ENCODE measurements at regions not wholly inside any gene's neighbourhood (a gene's known extent, or its start where the extent isn't known, plus 50 kb on each side); places are given as distances from the start of the nearest gene placed in this dataset.

DNA sequence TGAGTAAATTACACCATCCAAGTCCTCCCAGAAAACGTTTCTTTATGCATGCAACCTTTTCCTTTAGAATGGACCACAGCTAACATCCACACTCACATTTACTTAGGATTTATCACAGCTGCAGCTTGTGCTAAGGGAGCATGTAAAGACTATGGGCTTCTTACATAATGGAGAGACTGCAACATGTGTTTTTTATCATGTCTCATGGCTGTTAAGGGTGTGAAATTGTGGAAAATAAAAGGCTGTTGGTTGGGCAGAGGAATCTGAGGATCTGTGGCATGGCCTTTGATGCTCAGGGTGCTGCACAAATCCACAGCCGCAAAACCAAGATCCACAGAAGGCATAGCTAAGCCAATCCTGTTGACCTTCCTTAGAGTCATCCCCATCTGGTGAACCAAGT is 112.0 kb upstream of the MTNR1B start:
- WGBS, 2 experiments (ENCODE audit: extremely low coverage in 1 of 2, insufficient coverage in 1 of 2, insufficient read length in 1 of 2, insufficient replicate concordance in 2 of 2, low coverage in 1 of 2, low lambda C conversion rate in 2 of 2, missing lambda C conversion rate in 1 of 2), result 84% methylated on average over 2 of the region's 2 CpGs; no CpG with 5 or more reads in 1 of the 2 experiments
- Histone ChIP-seq H2AFZ (ENCODE audit: low read length) (no peak overlapping the region), H3K4ac (replicated peaks; ENCODE audit: insufficient read length, low read depth, low read length) (no peak overlapping the region), H2BK120ac (replicated peaks; ENCODE audit: low read depth, low read length) (no peak overlapping the region), H3K4me3 (ENCODE audit: extremely low read depth in 1 of 4, insufficient read depth in 2 of 4, low read depth in 3 of 4, low read length in 4 of 4) (no peak overlapping the region), H3K14ac (ENCODE audit: insufficient read length) (no peak overlapping the region), H3K23me2 (ENCODE audit: low read depth, low read length) (no peaks in the 10 kb centered on the region), H3K79me2 (ENCODE audit: control insufficient read depth in 1 of 2, insufficient read depth in 2 of 2, low read length in 2 of 2) (no peaks in the 10 kb centered on the region), H3K56ac (replicated peaks; ENCODE audit: insufficient read length, low read depth, low read length) (no peak overlapping the region), H3K36me3 (ENCODE audit: control insufficient read depth in 2 of 4, insufficient read depth in 4 of 4, low read length in 3 of 4) (no peaks in the 10 kb centered on the region; a peak in 1 of 8 replicates), H4K8ac (ENCODE audit: extremely low read depth, insufficient read depth, low read length) (no peak overlapping the region), H2BK20ac (ENCODE audit: low read length) (no peak overlapping the region), H3K27ac (ENCODE audit: low read depth, low read length) (no peak overlapping the region), H3K23ac (ENCODE audit: insufficient read length) (no peak overlapping the region), H3K79me1 (ENCODE audit: low read depth, low read length) (no peaks in the 10 kb centered on the region), H4K91ac (replicated peaks; ENCODE audit: insufficient read length, low read length) (no peak overlapping the region), H3K9ac (replicated peaks in 1 of 4; ENCODE audit: extremely low read depth in 1 of 4, low read depth in 3 of 4, low read length in 3 of 4) (no peak overlapping the region), H2AK5ac (ENCODE audit: low read depth, low read length) (no peak overlapping the region), H4K5ac (ENCODE audit: insufficient read length, low read depth, low read length) (no peak overlapping the region), H2BK12ac (ENCODE audit: low read depth, low read length) (no peak overlapping the region), H2BK5ac (ENCODE audit: low read depth, low read length) (no peak overlapping the region), H3K27me3 (replicated peaks in 1 of 4; ENCODE audit: control insufficient read depth in 3 of 4, extremely low read depth in 1 of 4, insufficient read depth in 3 of 4, low read length in 3 of 4) (no peaks in the 10 kb centered on the region), H3K4me1 (replicated peaks in 1 of 4; ENCODE audit: control insufficient read depth in 3 of 4, insufficient read depth in 4 of 4, low read length in 3 of 4) (no peaks in the 10 kb centered on the region), H3K18ac (ENCODE audit: extremely low read depth, low read length) (no peak overlapping the region), H2BK15ac (ENCODE audit: low read length) (no peak overlapping the region), H3K9me3 (ENCODE audit: insufficient read depth in 2 of 2, low read depth in 1 of 2, low read length in 1 of 2) (no peaks in the 10 kb centered on the region), H4K20me1 (replicated peaks in 1 of 2; ENCODE audit: control insufficient read depth in 1 of 2, insufficient read depth in 2 of 2, low read length in 2 of 2) (no peaks in the 10 kb centered on the region), H3K4me2 (ENCODE audit: insufficient read depth in 1 of 2, low read depth in 2 of 2, low read length in 2 of 2) (no peak overlapping the region)
- DNase-seq (ENCODE audit: low read depth in 1 of 2, low spot score in 2 of 2) (no peak), FAIRE-seq (no peak)
- ChIA-PET CTCF (ENCODE audit: partially characterized antibody) (interaction anchor here (0.6 to 3.1 kb wide), 4 partner anchors 15 to 629 kb away, joined by 3 to 11 read pairs (median 3); no protein-coding TSS in a partner anchor), POLR2A (ENCODE audit: partially characterized antibody) (no interaction called here)
- no peak for TF ChIP-seq RAD21 (IDR thresholded peaks at IDR 0.05 in 1 of 2, conservative IDR thresholded peaks at IDR 0.05 in 1 of 2; ENCODE audit: low read depth in 2 of 2, low read length in 2 of 2)
- TF ChIP-seq RBBP5 (IDR thresholded peaks at IDR 0.05; ENCODE audit: borderline replicate concordance, low read depth, low read length), result no peak
- no peak for TF ChIP-seq SP2 (IDR thresholded peaks at IDR 0.05; ENCODE audit: low read length)
- no peak for TF ChIP-seq EGR1 (IDR thresholded peaks at IDR 0.05; ENCODE audit: borderline replicate concordance, low read depth, low read length)
- TF ChIP-seq SUZ12 (IDR thresholded peaks at IDR 0.05; ENCODE audit: low read length), result no peak
- TF ChIP-seq NRF1 (IDR thresholded peaks at IDR 0.05; ENCODE audit: low read depth, low read length), result no peak
- no peak for TF ChIP-seq PHF8 (conservative IDR thresholded peaks at IDR 0.05; ENCODE audit: low read depth, low read length)
- TF ChIP-seq KDM1A (IDR thresholded peaks at IDR 0.05; ENCODE audit: borderline replicate concordance, low read length), result no peak
- TF ChIP-seq SP1 (IDR thresholded peaks at IDR 0.05; ENCODE audit: low read depth, low read length), result no peak
- no peak for TF ChIP-seq JUN (IDR thresholded peaks at IDR 0.05; ENCODE audit: low read depth, low read length)
- TF ChIP-seq CEBPB (IDR thresholded peaks at IDR 0.05; ENCODE audit: low read depth, low read length), result no peak
- TF ChIP-seq ZNF274 (IDR thresholded peaks at IDR 0.05; ENCODE audit: borderline replicate concordance, extremely low read depth, low read length), result no peak
- TF ChIP-seq CHD2 (IDR thresholded peaks at IDR 0.05; ENCODE audit: low read length), result no peak
- TF ChIP-seq POLR2AphosphoS5 (IDR thresholded peaks at IDR 0.05; ENCODE audit: low read depth, low read length), result no peak
- no peak for TF ChIP-seq RXRA (IDR thresholded peaks at IDR 0.05; ENCODE audit: insufficient read depth, low read depth, low read length)
